AG04449 (cell line): ENCODE measurements at regions not wholly inside any gene's neighbourhood (a gene's known extent, or its start where the extent isn't known, plus 50 kb on each side); places are given as distances from the start of the nearest gene placed in this dataset.

Source experiments
- CTCF ChIA-PET: fragments of 350-600 bp; formaldehyde crosslinking; extraction: SDS; loops from one replicate; lab custom pipeline; 2021; ENCODE audit warnings: antibody characterized with exemption; lab: Yijun Ruan, JAX
- POLR2A ChIA-PET: fragments of 400-600, 350-600 bp; formaldehyde crosslinking; extraction: SDS; loops from one replicate; lab custom pipeline; 2020; ENCODE audit warnings: antibody characterized with exemption, inconsistent platforms; lab: Yijun Ruan, JAX
- DNase-seq: peaks from one replicate; pipeline ENCODE4 v3.0.0-alpha.2; 2010; ENCODE audit warnings: low read depth, low spot score
- H3K4me3 ChIP-seq: 2 replicates; pipeline ENCODE4 v1.5.1; 2011; ENCODE audit warnings: low read depth, mild to moderate bottlenecking, control low read depth, low read length
- CTCF ChIP-seq: IDR thresholded peaks from one replicate; pipeline ENCODE4 v1.5.1; 2011; ENCODE audit warnings: mild to moderate bottlenecking, moderate library complexity, low read length, control low read depth, inconsistent platforms; ENCODE audit not compliant: insufficient read depth; ENCODE audit errors: missing control alignments

- ChIA-PET CTCF (no interaction called here), POLR2A (interaction anchor here (0.5 kb wide), 1 partner anchor 1594 kb away, joined by 3 read pairs; no protein-coding TSS in a partner anchor)
- DNase-seq: no peak
- no peak overlapping the region for H3K4me3 ChIP-seq
- no peak for TF ChIP-seq CTCF
Observed at GRCh38 chr13:79225487-79226232, 180.4 kb downstream of the RBM26 start.

DNA sequence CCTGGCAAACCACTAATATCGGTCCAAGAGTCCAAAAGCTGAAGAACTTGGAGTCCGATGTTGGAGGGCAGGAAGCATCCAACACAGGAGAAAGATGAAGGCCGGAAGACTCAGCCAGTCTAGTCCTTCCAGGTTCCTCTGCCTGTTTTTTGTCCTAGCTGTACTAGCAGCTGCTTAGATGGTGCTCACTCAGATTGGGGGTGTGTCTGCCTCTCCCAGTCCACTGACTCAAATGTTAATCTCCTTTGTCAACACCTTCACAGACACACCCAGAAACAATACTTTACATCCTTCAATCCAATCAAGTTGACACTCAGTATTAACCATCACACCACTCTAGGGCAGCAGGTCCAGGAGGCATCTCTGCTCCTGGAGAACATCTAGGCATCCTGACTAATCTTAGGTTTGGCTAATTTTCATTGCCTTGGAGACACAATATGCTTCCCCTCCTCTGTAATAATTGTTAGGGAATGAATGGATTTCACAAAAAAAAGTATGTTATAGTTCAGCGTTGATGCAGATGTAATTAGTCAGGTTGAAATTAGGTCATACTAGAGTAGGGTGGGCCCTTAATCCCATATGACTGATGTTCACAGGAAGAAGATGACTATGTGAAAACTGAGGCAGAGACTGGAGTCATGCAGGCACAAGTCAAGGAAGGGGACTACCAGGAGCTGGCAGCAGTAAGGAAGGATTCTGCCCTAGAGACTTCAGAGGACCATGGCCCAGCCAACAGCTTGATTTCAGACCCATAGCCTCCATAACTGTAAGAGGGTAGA is 183.4 kb downstream of the RBM26 start:
- DNase-seq: no peak
- no peak for TF ChIP-seq CTCF
- CTCF ChIA-PET: no interaction called here
- POLR2A ChIA-PET: no interaction called here
- H3K4me3 ChIP-seq: no peak overlapping the region

DNA sequence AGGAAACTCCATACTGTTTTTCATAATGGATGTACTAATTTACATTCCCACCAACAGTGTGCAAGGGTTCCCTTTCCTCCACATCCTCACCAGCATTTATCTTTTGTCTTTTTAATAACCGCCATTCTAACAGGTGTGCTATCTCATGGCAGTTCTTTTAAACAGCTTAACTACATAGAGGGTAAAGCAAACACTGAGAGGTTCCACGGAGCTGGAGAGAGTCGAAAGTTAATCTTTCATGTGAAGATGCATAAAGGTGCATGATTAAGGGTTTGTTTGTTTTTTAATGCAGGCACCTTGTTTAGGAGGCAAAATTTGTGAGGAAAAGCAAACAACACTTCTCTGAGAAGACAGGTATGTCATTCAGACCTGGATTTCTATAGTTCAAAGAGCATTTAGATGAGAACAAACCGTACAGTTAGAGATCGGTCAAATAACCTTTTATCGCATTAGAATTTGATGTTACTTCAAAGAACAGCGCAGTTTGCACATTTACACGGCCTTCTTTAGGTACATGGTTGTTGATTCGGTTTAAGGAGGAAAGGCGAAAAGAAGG is 193.9 kb downstream of the RBM26 start:
- no peak overlapping the region for H3K4me3 ChIP-seq
- CTCF ChIA-PET: no interaction called here
- TF ChIP-seq CTCF: no peak
- POLR2A ChIA-PET: no interaction called here
- no peak for DNase-seq

GRCh38 chr13:79211377-79211776 is 194.7 kb downstream of the RBM26 start:
- POLR2A ChIA-PET: no interaction called here
- DNase-seq: no peak

DNA sequence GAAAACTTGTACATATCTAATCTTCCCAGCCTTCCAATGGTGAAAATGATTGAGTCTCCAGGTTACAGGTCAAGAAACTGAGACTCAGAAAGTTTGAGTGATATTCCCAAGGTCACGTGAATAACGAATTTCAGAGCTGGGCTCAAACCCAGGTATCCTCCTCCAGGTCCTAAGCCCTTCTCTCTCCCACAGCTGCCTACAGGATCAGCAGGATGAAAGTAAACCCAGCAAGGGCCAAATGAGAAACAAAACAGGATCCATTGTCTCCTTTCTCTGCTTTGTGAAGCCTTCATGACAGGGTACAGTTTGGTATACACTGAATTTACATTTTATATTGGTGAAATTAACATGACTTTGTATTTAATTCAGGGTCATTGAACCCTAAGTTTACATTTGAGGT is 208.1 kb downstream of the RBM26 start:
- H3K4me3 ChIP-seq: no peak overlapping the region
- DNase-seq: no peak
- ChIA-PET CTCF (no interaction called here), POLR2A (no interaction called here)
- TF ChIP-seq CTCF: no peak

More at GRCh38 chr13:79211377-79211776, 194.7 kb downstream of the RBM26 start:
- CTCF ChIA-PET: no interaction called here
- no peak for TF ChIP-seq CTCF
- H3K4me3 ChIP-seq: no peak overlapping the region

DNA sequence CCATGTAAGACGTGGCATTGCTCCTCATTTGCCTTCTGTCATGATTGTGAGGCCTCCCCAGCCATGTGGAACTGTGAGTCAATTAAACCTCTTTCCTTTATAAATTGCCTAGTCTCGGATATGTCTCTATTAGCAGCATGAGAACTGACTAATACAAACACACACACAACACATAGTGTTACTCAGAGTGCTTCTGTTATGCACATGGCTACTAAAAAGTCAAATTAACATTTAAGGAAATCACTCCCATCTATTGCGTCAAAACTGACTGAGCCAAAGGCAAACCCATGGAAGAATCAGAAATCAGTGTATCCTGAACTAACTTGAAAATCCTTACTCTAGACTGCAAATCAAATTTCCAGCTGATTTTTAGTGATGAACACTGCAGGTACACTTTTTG is 209.2 kb downstream of the RBM26 start:
- CTCF ChIA-PET: no interaction called here
- DNase-seq: no peak
- no peak overlapping the region for H3K4me3 ChIP-seq
- POLR2A ChIA-PET: no interaction called here
- no peak for TF ChIP-seq CTCF
